SK-N-SH treated with all-trans-retinoic acid at 6 μM for 48 hours (cell line): ENCODE measurements at regions not wholly inside any gene's neighbourhood (a gene's known extent, or its start where the extent isn't known, plus 50 kb on each side); places are given as distances from the start of the nearest gene placed in this dataset.

ENCODE experiments used
- ATAC-seq: fragments of 200-7000 bp; cut with Tn5 transposase; 3 replicates; pipeline ENCODE4 v1.9.1; 2020; ENCODE audit warnings: mild to moderate bottlenecking, moderate library complexity
- ARNTL ChIP-seq: fragments of 450-650 bp; formaldehyde crosslinking; IDR thresholded peaks from 2 replicates; pipeline ENCODE4 v1.5.0; 2020; ENCODE audit warnings: low read depth, mild to moderate bottlenecking, moderate library complexity, borderline replicate concordance
- BACH2 ChIP-seq: fragments of 250-450 bp; sonication (Bioruptor Pico); IDR thresholded peaks from 2 replicates; pipeline ENCODE4 v1.9.0; 2021; ENCODE audit warnings: mild to moderate bottlenecking, borderline replicate concordance
- CSDC2 ChIP-seq: fragments of 250-450 bp; sonication (Bioruptor Pico); IDR thresholded peaks from 2 replicates; pipeline ENCODE4 v1.5.0; 2020; ENCODE audit warnings: mild to moderate bottlenecking, moderate library complexity
- ESRRG ChIP-seq: fragments of 250-450 bp; sonication (Bioruptor Pico); IDR thresholded peaks from 2 replicates; pipeline ENCODE4 v1.6.1; 2021; ENCODE audit warnings: mild to moderate bottlenecking
- GLIS3 ChIP-seq: fragments of 250-450 bp; sonication (Bioruptor Pico); IDR thresholded peaks from 2 replicates; pipeline ENCODE4 v1.5.0; 2020; ENCODE audit warnings: mild to moderate bottlenecking, moderate library complexity
- ISL1 ChIP-seq: fragments of 250-450 bp; sonication (Bioruptor Pico); IDR thresholded peaks from 2 replicates; pipeline ENCODE4 v2.1.2; 2022; ENCODE audit warnings: mild to moderate bottlenecking, moderate library complexity
- OSR1 ChIP-seq: fragments of 250-450 bp; sonication (Bioruptor Pico); IDR thresholded peaks from 2 replicates; pipeline ENCODE4 v1.8.0; 2022; ENCODE audit warnings: moderate library complexity, mild to moderate bottlenecking, inconsistent platforms
- PPARA ChIP-seq: fragments of 250-450 bp; sonication (Bioruptor Pico); IDR thresholded peaks from 2 replicates; pipeline ENCODE4 v1.5.0; 2020; ENCODE audit warnings: mild to moderate bottlenecking, borderline replicate concordance
- RARB ChIP-seq: fragments of 250-450 bp; sonication (Bioruptor Pico); IDR thresholded peaks from 2 replicates; pipeline ENCODE4 v1.8.0; 2021; ENCODE audit warnings: mild to moderate bottlenecking, moderate library complexity
- SNAI2 ChIP-seq: fragments of 250-450 bp; sonication (Bioruptor Pico); IDR thresholded peaks from 2 replicates; pipeline ENCODE4 v1.5.0; 2020; ENCODE audit warnings: mild to moderate bottlenecking, moderate library complexity
- TCF4 ChIP-seq: fragments of 250-450 bp; sonication (Bioruptor Pico); IDR thresholded peaks from 2 replicates; pipeline ENCODE4 v1.8.0; 2021; ENCODE audit warnings: mild to moderate bottlenecking, moderate library complexity, borderline replicate concordance
- TOX ChIP-seq: fragments of 250-450 bp; sonication (Bioruptor Pico); IDR thresholded peaks from 2 replicates; pipeline ENCODE4 v1.8.0; 2021; ENCODE audit warnings: mild to moderate bottlenecking, moderate library complexity, borderline replicate concordance
- ZC3H10 ChIP-seq: fragments of 250-450 bp; sonication (Bioruptor Pico); IDR thresholded peaks from 2 replicates; pipeline ENCODE4 v1.5.1; 2021; ENCODE audit warnings: mild to moderate bottlenecking, moderate library complexity
- ZFP3 ChIP-seq: fragments of 250-450 bp; sonication (Bioruptor Pico); IDR thresholded peaks from 2 replicates; pipeline ENCODE4 v1.5.0; 2020; ENCODE audit warnings: mild to moderate bottlenecking, moderate library complexity
- ZFP30 ChIP-seq: fragments of 450-650 bp; formaldehyde crosslinking; IDR thresholded peaks from 2 replicates; pipeline ENCODE4 v1.5.0; 2022; ENCODE audit warnings: mild to moderate bottlenecking, moderate library complexity
- ZNF565 ChIP-seq: fragments of 450-650 bp; formaldehyde crosslinking; conservative IDR thresholded peaks from 2 replicates; pipeline ENCODE4 v1.5.0; 2020; ENCODE audit warnings: low read depth, mild to moderate bottlenecking, moderate library complexity
- ZNF70 ChIP-seq: fragments of 450-650 bp; formaldehyde crosslinking; IDR thresholded peaks from 2 replicates; pipeline ENCODE4 v1.5.0; 2020; ENCODE audit warnings: mild to moderate bottlenecking, moderate library complexity
- ZNF8 ChIP-seq: fragments of 450-650 bp; formaldehyde crosslinking; IDR thresholded peaks from 2 replicates; pipeline ENCODE4 v1.5.0; 2020; ENCODE audit warnings: mild to moderate bottlenecking, moderate library complexity
- TF ChIP-seq, protein P1 (sequence below): fragments of 250-450 bp; sonication (Bioruptor Pico); IDR thresholded peaks from 2 replicates; pipeline ENCODE4 v1.8.0; 2021; ENCODE audit warnings: low read depth, mild to moderate bottlenecking, moderate library complexity, borderline replicate concordance
- TF ChIP-seq, protein P2 (sequence below): fragments of 250-450 bp; sonication (Bioruptor Pico); IDR thresholded peaks from 2 replicates; pipeline ENCODE4 v1.5.1; 2020; ENCODE audit warnings: low read depth, mild to moderate bottlenecking, moderate library complexity
- TF ChIP-seq, protein P3 (sequence below): fragments of 250-450 bp; sonication (Bioruptor Pico); IDR thresholded peaks from 2 replicates; pipeline ENCODE4 v1.5.0; 2020; ENCODE audit warnings: mild to moderate bottlenecking, moderate library complexity
- TF ChIP-seq, protein P4 (sequence below): fragments of 250-450 bp; sonication (Bioruptor Pico); IDR thresholded peaks from 2 replicates; pipeline ENCODE4 v1.5.1; 2021; ENCODE audit warnings: mild to moderate bottlenecking, moderate library complexity
- TF ChIP-seq, protein P5 (sequence below): fragments of 250-450 bp; sonication (Bioruptor Pico); IDR thresholded peaks from 2 replicates; pipeline ENCODE4 v1.8.0; 2020; ENCODE audit warnings: mild to moderate bottlenecking, moderate library complexity, borderline replicate concordance

DNA sequence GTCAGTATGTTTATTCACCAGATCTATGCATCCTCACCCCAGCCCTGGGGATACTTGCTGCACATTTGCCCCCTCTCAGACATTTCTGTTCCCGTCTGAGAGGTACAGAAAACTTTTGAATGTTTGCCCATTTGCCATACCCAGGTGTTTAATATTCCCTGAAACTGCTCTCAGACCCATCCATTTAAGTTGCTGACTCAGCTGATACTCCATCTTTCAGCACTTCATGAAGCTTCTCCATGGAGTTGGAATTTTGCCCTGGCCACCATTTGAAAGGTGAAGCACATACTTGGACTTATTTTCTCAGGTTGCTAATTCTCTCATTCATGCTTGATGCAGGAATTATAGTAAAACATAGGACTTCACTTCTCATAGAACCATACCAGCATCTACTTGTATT, 203.9 kb upstream of the OR13F1 start:
- ATAC-seq, result no peak
- TF ChIP-seq TOX (CRISPR knock-in tag) (no peak), ZFP30 (CRISPR knock-in tag) (no peak), ESRRG (no peak), OSR1 (CRISPR knock-in tag) (no peak), ARNTL (no peak), TCF4 (no peak), ZC3H10 (CRISPR knock-in tag) (no peak), ZNF8 (CRISPR knock-in tag) (no peak), CSDC2 (no peak), GLIS3 (CRISPR knock-in tag) (no peak), BACH2 (CRISPR knock-in tag) (no peak), PPARA (CRISPR knock-in tag) (no peak), SNAI2 (CRISPR knock-in tag) (no peak)
- TF ChIP-seq, protein P1, sequence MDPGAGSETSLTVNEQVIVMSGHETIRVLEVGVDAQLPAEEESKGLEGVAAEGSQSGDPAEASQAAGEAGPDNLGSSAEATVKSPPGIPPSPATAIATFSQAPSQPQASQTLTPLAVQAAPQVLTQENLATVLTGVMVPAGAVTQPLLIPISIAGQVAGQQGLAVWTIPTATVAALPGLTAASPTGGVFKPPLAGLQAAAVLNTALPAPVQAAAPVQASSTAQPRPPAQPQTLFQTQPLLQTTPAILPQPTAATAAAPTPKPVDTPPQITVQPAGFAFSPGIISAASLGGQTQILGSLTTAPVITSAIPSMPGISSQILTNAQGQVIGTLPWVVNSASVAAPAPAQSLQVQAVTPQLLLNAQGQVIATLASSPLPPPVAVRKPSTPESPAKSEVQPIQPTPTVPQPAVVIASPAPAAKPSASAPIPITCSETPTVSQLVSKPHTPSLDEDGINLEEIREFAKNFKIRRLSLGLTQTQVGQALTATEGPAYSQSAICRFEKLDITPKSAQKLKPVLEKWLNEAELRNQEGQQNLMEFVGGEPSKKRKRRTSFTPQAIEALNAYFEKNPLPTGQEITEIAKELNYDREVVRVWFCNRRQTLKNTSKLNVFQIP, result no peak
- TF ChIP-seq, protein P2, sequence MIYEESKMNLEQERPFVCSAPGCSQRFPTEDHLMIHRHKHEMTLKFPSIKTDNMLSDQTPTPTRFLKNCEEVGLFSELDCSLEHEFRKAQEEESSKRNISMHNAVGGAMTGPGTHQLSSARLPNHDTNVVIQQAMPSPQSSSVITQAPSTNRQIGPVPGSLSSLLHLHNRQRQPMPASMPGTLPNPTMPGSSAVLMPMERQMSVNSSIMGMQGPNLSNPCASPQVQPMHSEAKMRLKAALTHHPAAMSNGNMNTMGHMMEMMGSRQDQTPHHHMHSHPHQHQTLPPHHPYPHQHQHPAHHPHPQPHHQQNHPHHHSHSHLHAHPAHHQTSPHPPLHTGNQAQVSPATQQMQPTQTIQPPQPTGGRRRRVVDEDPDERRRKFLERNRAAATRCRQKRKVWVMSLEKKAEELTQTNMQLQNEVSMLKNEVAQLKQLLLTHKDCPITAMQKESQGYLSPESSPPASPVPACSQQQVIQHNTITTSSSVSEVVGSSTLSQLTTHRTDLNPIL (CRISPR knock-in tag), result no peak

DNA sequence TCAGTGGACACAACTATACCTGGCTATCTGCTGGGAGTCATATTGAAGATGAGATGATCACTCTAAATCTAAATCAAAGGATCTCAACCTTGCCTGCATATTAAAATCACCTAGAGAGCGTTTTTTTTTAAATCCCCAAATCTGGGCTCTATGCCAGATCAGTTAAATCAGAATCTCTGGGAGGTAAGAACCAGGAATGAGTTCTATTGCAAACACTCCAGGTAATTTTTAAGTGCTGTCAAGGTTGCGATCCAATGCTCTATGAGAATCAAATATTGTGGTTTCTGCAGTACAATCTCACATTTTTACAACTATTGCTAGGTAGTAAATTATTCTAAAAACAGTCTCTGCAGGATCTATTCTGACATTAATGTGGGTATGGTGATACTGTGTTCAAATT, 202.3 kb upstream of the OR13F1 start:
- TF ChIP-seq ZC3H10 (CRISPR knock-in tag) (no peak), ARNTL (no peak), ZFP3 (CRISPR knock-in tag) (no peak)
- no peak for ATAC-seq

DNA sequence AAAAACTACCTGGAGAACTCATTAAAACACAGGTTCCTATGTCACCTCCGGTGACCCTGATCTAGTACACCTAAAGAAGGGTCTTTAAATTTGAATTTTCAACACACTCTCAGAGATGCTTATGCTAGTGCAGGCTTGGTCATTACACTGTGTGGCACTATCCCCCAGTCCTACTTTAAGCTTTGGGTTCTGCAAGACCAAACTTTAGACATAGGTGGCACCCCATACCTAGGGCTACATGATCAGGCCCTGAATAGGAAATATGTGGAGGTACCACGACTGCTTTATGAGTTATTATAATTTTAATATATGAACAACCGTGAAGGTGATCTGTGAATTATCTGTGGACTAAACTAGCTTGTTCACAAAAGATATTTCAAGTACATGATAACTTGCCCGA, 201.3 kb upstream of the OR13F1 start:
- no peak for ATAC-seq
- TF ChIP-seq, protein P2 (CRISPR knock-in tag), result no peak
- TF ChIP-seq ZNF8 (CRISPR knock-in tag) (no peak), ESRRG (no peak), ZFP3 (CRISPR knock-in tag) (no peak), ARNTL (no peak), TOX (CRISPR knock-in tag) (no peak), PPARA (CRISPR knock-in tag) (no peak), GLIS3 (CRISPR knock-in tag) (no peak), CSDC2 (no peak), ZNF565 (CRISPR knock-in tag) (no peak), ISL1 (CRISPR knock-in tag) (no peak), BACH2 (CRISPR knock-in tag) (no peak), ZFP30 (CRISPR knock-in tag) (no peak), RARB (no peak), OSR1 (CRISPR knock-in tag) (no peak), SNAI2 (CRISPR knock-in tag) (no peak), ZNF70 (CRISPR knock-in tag) (no peak)
- TF ChIP-seq, protein P3, sequence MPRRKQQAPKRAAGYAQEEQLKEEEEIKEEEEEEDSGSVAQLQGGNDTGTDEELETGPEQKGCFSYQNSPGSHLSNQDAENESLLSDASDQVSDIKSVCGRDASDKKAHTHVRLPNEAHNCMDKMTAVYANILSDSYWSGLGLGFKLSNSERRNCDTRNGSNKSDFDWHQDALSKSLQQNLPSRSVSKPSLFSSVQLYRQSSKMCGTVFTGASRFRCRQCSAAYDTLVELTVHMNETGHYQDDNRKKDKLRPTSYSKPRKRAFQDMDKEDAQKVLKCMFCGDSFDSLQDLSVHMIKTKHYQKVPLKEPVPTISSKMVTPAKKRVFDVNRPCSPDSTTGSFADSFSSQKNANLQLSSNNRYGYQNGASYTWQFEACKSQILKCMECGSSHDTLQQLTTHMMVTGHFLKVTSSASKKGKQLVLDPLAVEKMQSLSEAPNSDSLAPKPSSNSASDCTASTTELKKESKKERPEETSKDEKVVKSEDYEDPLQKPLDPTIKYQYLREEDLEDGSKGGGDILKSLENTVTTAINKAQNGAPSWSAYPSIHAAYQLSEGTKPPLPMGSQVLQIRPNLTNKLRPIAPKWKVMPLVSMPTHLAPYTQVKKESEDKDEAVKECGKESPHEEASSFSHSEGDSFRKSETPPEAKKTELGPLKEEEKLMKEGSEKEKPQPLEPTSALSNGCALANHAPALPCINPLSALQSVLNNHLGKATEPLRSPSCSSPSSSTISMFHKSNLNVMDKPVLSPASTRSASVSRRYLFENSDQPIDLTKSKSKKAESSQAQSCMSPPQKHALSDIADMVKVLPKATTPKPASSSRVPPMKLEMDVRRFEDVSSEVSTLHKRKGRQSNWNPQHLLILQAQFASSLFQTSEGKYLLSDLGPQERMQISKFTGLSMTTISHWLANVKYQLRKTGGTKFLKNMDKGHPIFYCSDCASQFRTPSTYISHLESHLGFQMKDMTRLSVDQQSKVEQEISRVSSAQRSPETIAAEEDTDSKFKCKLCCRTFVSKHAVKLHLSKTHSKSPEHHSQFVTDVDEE (CRISPR knock-in tag), result no peak
- TF ChIP-seq, protein P4, sequence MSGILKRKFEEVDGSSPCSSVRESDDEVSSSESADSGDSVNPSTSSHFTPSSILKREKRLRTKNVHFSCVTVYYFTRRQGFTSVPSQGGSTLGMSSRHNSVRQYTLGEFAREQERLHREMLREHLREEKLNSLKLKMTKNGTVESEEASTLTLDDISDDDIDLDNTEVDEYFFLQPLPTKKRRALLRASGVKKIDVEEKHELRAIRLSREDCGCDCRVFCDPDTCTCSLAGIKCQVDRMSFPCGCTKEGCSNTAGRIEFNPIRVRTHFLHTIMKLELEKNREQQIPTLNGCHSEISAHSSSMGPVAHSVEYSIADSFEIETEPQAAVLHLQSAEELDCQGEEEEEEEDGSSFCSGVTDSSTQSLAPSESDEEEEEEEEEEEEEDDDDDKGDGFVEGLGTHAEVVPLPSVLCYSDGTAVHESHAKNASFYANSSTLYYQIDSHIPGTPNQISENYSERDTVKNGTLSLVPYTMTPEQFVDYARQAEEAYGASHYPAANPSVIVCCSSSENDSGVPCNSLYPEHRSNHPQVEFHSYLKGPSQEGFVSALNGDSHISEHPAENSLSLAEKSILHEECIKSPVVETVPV (CRISPR knock-in tag), result no peak
- TF ChIP-seq, protein P5, sequence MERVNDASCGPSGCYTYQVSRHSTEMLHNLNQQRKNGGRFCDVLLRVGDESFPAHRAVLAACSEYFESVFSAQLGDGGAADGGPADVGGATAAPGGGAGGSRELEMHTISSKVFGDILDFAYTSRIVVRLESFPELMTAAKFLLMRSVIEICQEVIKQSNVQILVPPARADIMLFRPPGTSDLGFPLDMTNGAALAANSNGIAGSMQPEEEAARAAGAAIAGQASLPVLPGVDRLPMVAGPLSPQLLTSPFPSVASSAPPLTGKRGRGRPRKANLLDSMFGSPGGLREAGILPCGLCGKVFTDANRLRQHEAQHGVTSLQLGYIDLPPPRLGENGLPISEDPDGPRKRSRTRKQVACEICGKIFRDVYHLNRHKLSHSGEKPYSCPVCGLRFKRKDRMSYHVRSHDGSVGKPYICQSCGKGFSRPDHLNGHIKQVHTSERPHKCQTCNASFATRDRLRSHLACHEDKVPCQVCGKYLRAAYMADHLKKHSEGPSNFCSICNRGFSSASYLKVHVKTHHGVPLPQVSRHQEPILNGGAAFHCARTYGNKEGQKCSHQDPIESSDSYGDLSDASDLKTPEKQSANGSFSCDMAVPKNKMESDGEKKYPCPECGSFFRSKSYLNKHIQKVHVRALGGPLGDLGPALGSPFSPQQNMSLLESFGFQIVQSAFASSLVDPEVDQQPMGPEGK (CRISPR knock-in tag), result no peak
